Astrocyte (in vitro differentiated cells and primary cell): ENCODE measurements at regions not wholly inside any gene's neighbourhood (a gene's known extent, or its start where the extent isn't known, plus 50 kb on each side); places are given as distances from the start of the nearest gene placed in this dataset.

Experiments used
- CTCF ChIP-seq: IDR thresholded peaks from 2 replicates; pipeline ENCODE4 v1.5.1; 2011; ENCODE audit warnings: low read depth, mild to moderate bottlenecking, inconsistent platforms, low read length, moderate library complexity; ENCODE audit not compliant: insufficient read depth
- EZH2 ChIP-seq: IDR thresholded peaks from 2 replicates; pipeline ENCODE4 v1.6.1; 2012; ENCODE audit warnings: mild to moderate bottlenecking, low read length, inconsistent platforms; ENCODE audit not compliant: insufficient read depth

- TF ChIP-seq CTCF, result no peak
- TF ChIP-seq EZH2, result no peak
Observed at GRCh38 chr3:87126321-87126720, 100.8 kb upstream of the CHMP2B start.
